HEK293 (cell line): ENCODE measurements at regions not wholly inside any gene's neighbourhood (a gene's known extent, or its start where the extent isn't known, plus 50 kb on each side); places are given as distances from the start of the nearest gene placed in this dataset.

Experiments used
- CTCF ChIA-PET: fragments of 350-600 bp; formaldehyde crosslinking; extraction: SDS; loops from one replicate; lab custom pipeline; 2021; ENCODE audit warnings: antibody characterized with exemption; lab: Yijun Ruan, JAX
- POLR2A ChIA-PET: fragments of 300-600 bp; formaldehyde crosslinking; extraction: SDS; loops from one replicate; lab custom pipeline; 2020; ENCODE audit warnings: antibody characterized with exemption, inconsistent platforms; lab: Yijun Ruan, JAX
- H3K27ac ChIP-seq: fragments of 200-500 bp; sonication (Bioruptor generic); 2 replicates; pipeline ENCODE4 v1.5.1; 2014; ENCODE audit warnings: low read depth, low read length, control low read depth, inconsistent platforms; ENCODE audit errors: extremely low read depth
- H3K36me3 ChIP-seq, 2 experiments: fragments of 200-500 bp in 1 of 2; sonication (Bioruptor generic) in 1 of 2; 1 replicate in 1 of 2; 2 replicates in 1 of 2; pipeline ENCODE4 v1.5.1; 2014 to 2017; ENCODE audit warnings: inconsistent platforms in 2 of 2, low read length in 2 of 2; ENCODE audit not compliant: control insufficient read depth in 2 of 2, insufficient read depth in 1 of 2
- H3K4me1 ChIP-seq: fragments of 200-500 bp; sonication (Bioruptor generic); 2 replicates; pipeline ENCODE4 v1.5.1; 2014; ENCODE audit warnings: mild to moderate bottlenecking, low read length, inconsistent platforms; ENCODE audit not compliant: control insufficient read depth, insufficient read depth
- H3K4me3 ChIP-seq: 2 replicates; pipeline ENCODE4 v1.5.1; 2011; ENCODE audit warnings: low read depth, mild to moderate bottlenecking, control low read depth, low read length, moderate library complexity
- H3K9me3 ChIP-seq: fragments of 200-500 bp; sonication (Bioruptor generic); 2 replicates; pipeline ENCODE4 v1.5.1; 2014; ENCODE audit warnings: low read depth, low read length, inconsistent platforms; ENCODE audit not compliant: control insufficient read depth, insufficient read depth
- BCL11B ChIP-seq: fragments of 450-650 bp; formaldehyde crosslinking; IDR thresholded peaks from 2 replicates; pipeline ENCODE4 v1.5.1; 2016; ENCODE audit warnings: low read depth, missing biosample characterization, missing genetic modification characterization
- GLIS1 ChIP-seq: fragments of 450-650 bp; formaldehyde crosslinking; IDR thresholded peaks from 2 replicates; pipeline ENCODE4 v1.5.1; 2016; ENCODE audit warnings: missing biosample characterization, missing genetic modification characterization
- HOXA7 ChIP-seq: sonication (generic); formaldehyde crosslinking; IDR thresholded peaks from 2 replicates; pipeline ENCODE4 v1.8.1; 2022; ENCODE audit warnings: missing genetic modification reagents, borderline replicate concordance
- HOXC10 ChIP-seq: sonication (generic); formaldehyde crosslinking; IDR thresholded peaks from 2 replicates; pipeline ENCODE4 v1.8.1; 2023; ENCODE audit warnings: mild to moderate bottlenecking, missing genetic modification reagents
- HOXD13 ChIP-seq: sonication (generic); formaldehyde crosslinking; IDR thresholded peaks from 2 replicates; pipeline ENCODE4 v1.8.0; 2022; ENCODE audit warnings: missing genetic modification reagents, borderline replicate concordance
- KLF9 ChIP-seq: fragments of 450-650 bp; formaldehyde crosslinking; IDR thresholded peaks from 2 replicates; pipeline ENCODE4 v1.5.1; 2016; ENCODE audit warnings: missing biosample characterization, missing genetic modification characterization, low read depth
- MZF1 ChIP-seq: fragments of 450-650 bp; formaldehyde crosslinking; IDR thresholded peaks from 2 replicates; pipeline ENCODE4 v1.5.1; 2017; ENCODE audit warnings: missing biosample characterization, missing genetic modification characterization, borderline replicate concordance
- SCRT2 ChIP-seq: fragments of 450-650 bp; formaldehyde crosslinking; IDR thresholded peaks from 2 replicates; pipeline ENCODE4 v1.5.1; 2016; ENCODE audit warnings: missing biosample characterization, missing genetic modification characterization
- SETDB1 ChIP-seq: IDR thresholded peaks from one replicate; pipeline ENCODE4 v1.6.1; 2017; ENCODE audit warnings: mild to moderate bottlenecking, low read length, moderate library complexity, mixed read lengths; ENCODE audit not compliant: insufficient read length
- ZFP41 ChIP-seq: fragments of 450-650 bp; formaldehyde crosslinking; IDR thresholded peaks from 2 replicates; pipeline ENCODE4 v1.5.1; 2016; ENCODE audit warnings: missing biosample characterization, missing genetic modification characterization, borderline replicate concordance
- ZNF169 ChIP-seq: fragments of 450-650 bp; formaldehyde crosslinking; IDR thresholded peaks from 2 replicates; pipeline ENCODE4 v1.5.1; 2016; ENCODE audit warnings: missing biosample characterization, missing genetic modification characterization
- ZNF202 ChIP-seq: fragments of 450-650 bp; formaldehyde crosslinking; IDR thresholded peaks from 2 replicates; pipeline ENCODE4 v1.5.1; 2016; ENCODE audit warnings: missing biosample characterization, missing genetic modification characterization, borderline replicate concordance
- ZNF211 ChIP-seq: fragments of 450-650 bp; formaldehyde crosslinking; IDR thresholded peaks from 2 replicates; pipeline ENCODE4 v1.5.1; 2016; ENCODE audit warnings: low read depth, missing biosample characterization, missing genetic modification characterization
- ZNF214 ChIP-seq: fragments of 450-650 bp; formaldehyde crosslinking; IDR thresholded peaks from 2 replicates; pipeline ENCODE4 v1.5.1; 2017; ENCODE audit warnings: missing biosample characterization, mild to moderate bottlenecking, missing genetic modification characterization, borderline replicate concordance
- ZNF221 ChIP-seq: fragments of 450-650 bp; formaldehyde crosslinking; IDR thresholded peaks from 2 replicates; pipeline ENCODE4 v1.5.1; 2017; ENCODE audit warnings: missing biosample characterization, missing genetic modification characterization, borderline replicate concordance
- ZNF426 ChIP-seq: fragments of 450-650 bp; formaldehyde crosslinking; IDR thresholded peaks from 2 replicates; pipeline ENCODE4 v1.5.1; 2017; ENCODE audit warnings: missing biosample characterization, missing genetic modification characterization, mild to moderate bottlenecking, inconsistent platforms, moderate library complexity
- ZNF433 ChIP-seq: fragments of 450-650 bp; formaldehyde crosslinking; IDR thresholded peaks from 2 replicates; pipeline ENCODE4 v1.5.1; 2016; ENCODE audit warnings: missing biosample characterization, missing genetic modification characterization, low read depth
- ZNF514 ChIP-seq: fragments of 450-650 bp; formaldehyde crosslinking; IDR thresholded peaks from 2 replicates; pipeline ENCODE4 v1.5.1; 2016; ENCODE audit warnings: missing biosample characterization, missing genetic modification characterization
- ZNF521 ChIP-seq: fragments of 450-650 bp; formaldehyde crosslinking; IDR thresholded peaks from 2 replicates; pipeline ENCODE4 v1.5.1; 2017; ENCODE audit warnings: missing biosample characterization, mild to moderate bottlenecking, missing genetic modification characterization
- ZNF571 ChIP-seq: fragments of 450-650 bp; formaldehyde crosslinking; IDR thresholded peaks from 2 replicates; pipeline ENCODE4 v1.5.0; 2017; ENCODE audit warnings: missing biosample characterization, missing genetic modification characterization
- ZNF639 ChIP-seq: fragments of 450-650 bp; formaldehyde crosslinking; IDR thresholded peaks from 2 replicates; pipeline ENCODE4 v1.5.1; 2016; ENCODE audit warnings: missing biosample characterization, missing genetic modification characterization
- ZNF660 ChIP-seq: fragments of 450-650 bp; IDR thresholded peaks from 2 replicates; pipeline ENCODE4 v1.5.1; 2018; ENCODE audit warnings: missing biosample characterization, mild to moderate bottlenecking, missing genetic modification characterization
- ZNF747 ChIP-seq: fragments of 450-650 bp; formaldehyde crosslinking; IDR thresholded peaks from 2 replicates; pipeline ENCODE4 v1.5.1; 2016; ENCODE audit warnings: missing biosample characterization, missing genetic modification characterization
- ZNF843 ChIP-seq: fragments of 450-650 bp; formaldehyde crosslinking; IDR thresholded peaks from 2 replicates; pipeline ENCODE4 v1.5.1; 2016; ENCODE audit warnings: missing biosample characterization, missing genetic modification characterization
- ZSCAN23 ChIP-seq: fragments of 450-650 bp; formaldehyde crosslinking; IDR thresholded peaks from 2 replicates; pipeline ENCODE4 v1.5.1; 2016; ENCODE audit warnings: missing biosample characterization, missing genetic modification characterization
- TF ChIP-seq, protein P1 (sequence below): fragments of 450-650 bp; formaldehyde crosslinking; IDR thresholded peaks from 2 replicates; pipeline ENCODE4 v1.5.1; 2016; ENCODE audit warnings: missing biosample characterization, missing genetic modification characterization
- TF ChIP-seq, protein P2 (sequence below): fragments of 450-650 bp; formaldehyde crosslinking; IDR thresholded peaks from 2 replicates; pipeline ENCODE4 v1.5.1; 2016; ENCODE audit warnings: missing biosample characterization, missing genetic modification characterization
- TF ChIP-seq, protein P3 (sequence below): fragments of 450-650 bp; formaldehyde crosslinking; IDR thresholded peaks from 2 replicates; pipeline ENCODE4 v1.5.1; 2016; ENCODE audit warnings: missing biosample characterization, missing genetic modification characterization
- TF ChIP-seq, protein P4 (sequence below): fragments of 450-650 bp; formaldehyde crosslinking; IDR thresholded peaks from 2 replicates; pipeline ENCODE4 v1.5.1; 2016; ENCODE audit warnings: missing biosample characterization, missing genetic modification characterization

DNA sequence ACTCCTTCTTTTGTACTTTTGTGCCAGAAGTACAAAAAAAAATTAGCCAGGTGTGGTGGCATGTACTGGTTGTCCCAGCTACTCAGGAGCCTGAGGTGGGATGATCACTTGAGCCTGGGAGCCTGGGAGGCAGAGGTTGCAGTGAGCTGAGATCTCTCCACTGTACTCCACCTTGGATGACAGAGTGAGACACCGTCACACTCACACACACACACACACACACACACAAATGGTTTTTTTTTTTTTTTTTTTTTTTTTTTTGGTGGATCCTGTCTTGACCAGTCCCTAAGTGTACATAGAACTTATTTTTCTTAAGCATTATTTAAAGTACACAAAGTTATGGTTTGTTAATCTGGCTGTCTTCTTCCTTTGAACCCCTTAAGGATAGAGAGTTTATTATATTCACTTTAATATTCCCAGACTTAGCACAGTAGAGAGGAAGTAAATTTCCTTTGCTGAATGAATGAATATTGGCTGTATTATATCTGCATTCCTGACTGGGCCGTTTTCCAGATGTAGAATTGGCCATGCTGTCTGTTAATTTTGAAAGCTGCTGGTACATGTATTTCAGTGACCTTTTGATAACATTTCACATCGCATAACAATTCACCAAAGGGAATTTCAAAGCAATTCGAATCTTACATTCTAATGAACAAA is 429.0 kb upstream of the ZNF608 start:
- Histone ChIP-seq H3K27ac (peak overlapping the region; percentile 46), H3K9me3 (no peaks in the 10 kb centered on the region), H3K36me3 (no peaks in the 10 kb centered on the region), H3K4me1 (peaks cover 11% of the 10 kb centered on the region), H3K4me3 (no peak overlapping the region)
- POLR2A ChIA-PET: no interaction called here
- TF ChIP-seq ZNF571 (tag by site-specific recombination) (no peak), ZNF514 (tag by site-specific recombination) (no peak), ZNF660 (0 out of 2 replicates have a peak, but pooled peaks have one; percentile 15), ZNF843 (tag by site-specific recombination) (no peak), ZNF221 (no peak), ZFP41 (no peak), SETDB1 (no peak), MZF1 (tag by site-specific recombination) (no peak), HOXC10 (CRISPR knock-in tag) (no peak), ZNF639 (tag by site-specific recombination) (no peak), SCRT2 (no peak), HOXA7 (CRISPR knock-in tag) (no peak), HOXD13 (CRISPR knock-in tag) (no peak)
- TF ChIP-seq, protein P1, sequence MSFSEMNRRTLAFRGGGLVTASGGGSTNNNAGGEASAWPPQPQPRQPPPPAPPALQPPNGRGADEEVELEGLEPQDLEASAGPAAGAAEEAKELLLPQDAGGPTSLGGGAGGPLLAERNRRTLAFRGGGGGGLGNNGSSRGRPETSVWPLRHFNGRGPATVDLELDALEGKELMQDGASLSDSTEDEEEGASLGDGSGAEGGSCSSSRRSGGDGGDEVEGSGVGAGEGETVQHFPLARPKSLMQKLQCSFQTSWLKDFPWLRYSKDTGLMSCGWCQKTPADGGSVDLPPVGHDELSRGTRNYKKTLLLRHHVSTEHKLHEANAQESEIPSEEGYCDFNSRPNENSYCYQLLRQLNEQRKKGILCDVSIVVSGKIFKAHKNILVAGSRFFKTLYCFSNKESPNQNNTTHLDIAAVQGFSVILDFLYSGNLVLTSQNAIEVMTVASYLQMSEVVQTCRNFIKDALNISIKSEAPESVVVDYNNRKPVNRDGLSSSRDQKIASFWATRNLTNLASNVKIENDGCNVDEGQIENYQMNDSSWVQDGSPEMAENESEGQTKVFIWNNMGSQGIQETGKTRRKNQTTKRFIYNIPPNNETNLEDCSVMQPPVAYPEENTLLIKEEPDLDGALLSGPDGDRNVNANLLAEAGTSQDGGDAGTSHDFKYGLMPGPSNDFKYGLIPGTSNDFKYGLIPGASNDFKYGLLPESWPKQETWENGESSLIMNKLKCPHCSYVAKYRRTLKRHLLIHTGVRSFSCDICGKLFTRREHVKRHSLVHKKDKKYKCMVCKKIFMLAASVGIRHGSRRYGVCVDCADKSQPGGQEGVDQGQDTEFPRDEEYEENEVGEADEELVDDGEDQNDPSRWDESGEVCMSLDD: no peak
- TF ChIP-seq, protein P2, sequence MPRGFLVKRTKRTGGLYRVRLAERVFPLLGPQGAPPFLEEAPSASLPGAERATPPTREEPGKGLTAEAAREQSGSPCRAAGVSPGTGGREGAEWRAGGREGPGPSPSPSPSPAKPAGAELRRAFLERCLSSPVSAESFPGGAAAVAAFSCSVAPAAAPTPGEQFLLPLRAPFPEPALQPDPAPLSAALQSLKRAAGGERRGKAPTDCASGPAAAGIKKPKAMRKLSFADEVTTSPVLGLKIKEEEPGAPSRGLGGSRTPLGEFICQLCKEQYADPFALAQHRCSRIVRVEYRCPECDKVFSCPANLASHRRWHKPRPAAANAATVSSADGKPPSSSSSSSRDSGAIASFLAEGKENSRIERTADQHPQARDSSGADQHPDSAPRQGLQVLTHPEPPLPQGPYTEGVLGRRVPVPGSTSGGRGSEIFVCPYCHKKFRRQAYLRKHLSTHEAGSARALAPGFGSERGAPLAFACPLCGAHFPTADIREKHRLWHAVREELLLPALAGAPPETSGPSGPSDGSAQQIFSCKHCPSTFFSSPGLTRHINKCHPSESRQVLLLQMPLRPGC (tag by site-specific recombination): no peak
- TF ChIP-seq, protein P3, sequence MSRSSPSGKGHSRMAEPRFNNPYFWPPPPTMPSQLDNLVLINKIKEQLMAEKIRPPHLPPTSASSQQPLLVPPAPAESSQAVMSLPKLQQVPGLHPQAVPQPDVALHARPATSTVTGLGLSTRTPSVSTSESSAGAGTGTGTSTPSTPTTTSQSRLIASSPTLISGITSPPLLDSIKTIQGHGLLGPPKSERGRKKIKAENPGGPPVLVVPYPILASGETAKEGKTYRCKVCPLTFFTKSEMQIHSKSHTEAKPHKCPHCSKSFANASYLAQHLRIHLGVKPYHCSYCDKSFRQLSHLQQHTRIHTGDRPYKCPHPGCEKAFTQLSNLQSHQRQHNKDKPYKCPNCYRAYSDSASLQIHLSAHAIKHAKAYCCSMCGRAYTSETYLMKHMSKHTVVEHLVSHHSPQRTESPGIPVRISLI: peak; percentile 85
- CTCF ChIA-PET: no interaction called here

GRCh38 chr5:125176005-125176390 is 429.6 kb upstream of the ZNF608 start:
- Histone ChIP-seq H3K4me3 (no peak overlapping the region), H3K27ac (peak overlapping the region; percentile 46), H3K4me1 (peaks cover 9% of the 10 kb centered on the region), H3K36me3 (no peaks in the 10 kb centered on the region), H3K9me3 (no peaks in the 10 kb centered on the region)
- ChIA-PET POLR2A (no interaction called here), CTCF (no interaction called here)
- no peak for TF ChIP-seq HOXA7 (CRISPR knock-in tag)
- no peak for TF ChIP-seq BCL11B
- TF ChIP-seq ZNF211: no peak
- TF ChIP-seq ZNF521 (tag by site-specific recombination): no peak
- TF ChIP-seq, protein P4, sequence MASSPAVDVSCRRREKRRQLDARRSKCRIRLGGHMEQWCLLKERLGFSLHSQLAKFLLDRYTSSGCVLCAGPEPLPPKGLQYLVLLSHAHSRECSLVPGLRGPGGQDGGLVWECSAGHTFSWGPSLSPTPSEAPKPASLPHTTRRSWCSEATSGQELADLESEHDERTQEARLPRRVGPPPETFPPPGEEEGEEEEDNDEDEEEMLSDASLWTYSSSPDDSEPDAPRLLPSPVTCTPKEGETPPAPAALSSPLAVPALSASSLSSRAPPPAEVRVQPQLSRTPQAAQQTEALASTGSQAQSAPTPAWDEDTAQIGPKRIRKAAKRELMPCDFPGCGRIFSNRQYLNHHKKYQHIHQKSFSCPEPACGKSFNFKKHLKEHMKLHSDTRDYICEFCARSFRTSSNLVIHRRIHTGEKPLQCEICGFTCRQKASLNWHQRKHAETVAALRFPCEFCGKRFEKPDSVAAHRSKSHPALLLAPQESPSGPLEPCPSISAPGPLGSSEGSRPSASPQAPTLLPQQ (tag by site-specific recombination): no peak
- TF ChIP-seq GLIS1 (tag by site-specific recombination): no peak
- TF ChIP-seq ZNF202 (tag by site-specific recombination): no peak
- TF ChIP-seq ZNF214: no peak
- TF ChIP-seq ZNF747 (tag by site-specific recombination): no peak
- no peak for TF ChIP-seq ZNF433 (tag by site-specific recombination)
- peak; percentile 94 for TF ChIP-seq SCRT2
- TF ChIP-seq MZF1 (tag by site-specific recombination): no peak
- TF ChIP-seq KLF9 (tag by site-specific recombination): no peak
- TF ChIP-seq ZNF169: no peak
- no peak for TF ChIP-seq ZNF426
- no peak for TF ChIP-seq ZSCAN23 (tag by site-specific recombination)
